Upper lobe of left lung (tissue), 6 donors: ENCODE measurements at regions not wholly inside any gene's neighbourhood (a gene's known extent, or its start where the extent isn't known, plus 50 kb on each side); places are given as distances from the start of the nearest gene placed in this dataset.

Experiments used
- ATAC-seq, 2 donors: fragments of 200-7000 bp; cut with Tn5 transposase; one replicate each; pipeline ENCODE4 v1.9.1; 2022; ENCODE audit warnings: mild to moderate bottlenecking in 2 of 2, moderate library complexity in 2 of 2; ENCODE audit not compliant: low FRiP score in 2 of 2
- DNase-seq, 2 donors: peaks; one replicate each; pipeline ENCODE4 v3.0.0-alpha.2; 2019 to 2020
- H3K27ac ChIP-seq, 4 donors: fragments of 200-600 bp; sonication (generic); one replicate each; pipeline ENCODE4 v1.5.1; 2016 to 2019
- H3K27me3 ChIP-seq, 4 donors: fragments of 200-600 bp; sonication (generic); one replicate each; pipeline ENCODE4 v1.5.1; 2017 to 2019
- H3K36me3 ChIP-seq, 4 donors: fragments of 200-600 bp; sonication (generic); one replicate each; pipeline ENCODE4 v1.5.1; 2016 to 2019
- H3K4me1 ChIP-seq, 4 donors: fragments of 200-600 bp; sonication (generic); one replicate each; pipeline ENCODE4 v1.5.1; 2018 to 2019
- H3K4me3 ChIP-seq, 4 donors: fragments of 200-600 bp; sonication (generic); one replicate each; pipeline ENCODE4 v1.5.1; 2017 to 2019; ENCODE audit warnings: mild to moderate bottlenecking in 2 of 4, moderate library complexity in 1 of 4
- H3K9me3 ChIP-seq, 4 donors: fragments of 200-600 bp; sonication (generic); one replicate each; pipeline ENCODE4 v1.5.1; 2018 to 2019
- EP300 ChIP-seq, 4 donors: sonication (generic); formaldehyde crosslinking; IDR thresholded peaks; one replicate each; pipeline ENCODE4 v1.5.1; 2017; ENCODE audit warnings: antibody characterized with exemption in 4 of 4, control low read depth in 2 of 4
- POLR2A ChIP-seq, 4 donors: fragments of 450-650 bp; IDR thresholded peaks; one replicate each; pipeline ENCODE4 v1.5.1; 2016 to 2017; ENCODE audit warnings: antibody characterized with exemption in 4 of 4, mild to moderate bottlenecking in 2 of 4
- POLR2AphosphoS5 ChIP-seq, 2 donors: sonication (generic); formaldehyde crosslinking; IDR thresholded peaks; one replicate each; pipeline ENCODE4 v1.5.1; 2017; ENCODE audit warnings: antibody characterized with exemption in 2 of 2
- WGBS, 2 donors: methylation state at CpG; one replicate each; pipeline ENCODE4 v1.1.5; 2017 to 2018; 5-methylcytosine and 5-hydroxymethylcytosine counted together
- TF ChIP-seq, protein P1 (sequence below), 6 experiments: fragments of 450-650 bp in 4 of 6; fragments of 200-600 bp in 2 of 6; sonication (generic) in 2 of 6; IDR thresholded peaks; one replicate each; pipeline ENCODE4 v1.5.1; 2016 to 2019; ENCODE audit warnings: antibody characterized with exemption in 6 of 6
- donor health status: DM: no; HTN: no; CAD: no; lungs with moderate emphysema.
- donor health status: DM: no; HTN: yes; CAD: no; lungs with severe emphysema.

DNA sequence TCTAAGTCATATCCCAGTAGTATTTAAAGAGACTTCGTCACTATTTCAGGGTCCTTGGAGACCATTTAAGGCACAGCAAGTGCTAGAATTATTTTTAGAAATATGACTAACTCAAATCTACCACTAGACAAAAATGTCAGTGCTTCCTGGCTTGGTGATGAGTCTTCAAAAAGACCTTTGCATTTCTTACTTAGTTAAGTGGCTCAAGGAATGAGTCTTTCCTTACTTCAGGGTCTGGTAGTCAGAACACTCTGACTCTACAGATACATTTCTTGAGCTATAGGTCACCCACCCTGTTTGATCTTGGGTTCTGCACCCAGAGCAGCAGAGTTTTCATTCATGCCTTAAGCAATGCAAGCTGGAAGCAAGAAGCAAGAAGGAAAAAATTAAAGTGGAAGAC lies 191.0 kb upstream of the HTR2A start:
- TF ChIP-seq EP300 (IDR thresholded peaks at IDR 0.05): no peak
- no peak for TF ChIP-seq POLR2A (IDR thresholded peaks at IDR 0.05)
- TF ChIP-seq, protein P1, sequence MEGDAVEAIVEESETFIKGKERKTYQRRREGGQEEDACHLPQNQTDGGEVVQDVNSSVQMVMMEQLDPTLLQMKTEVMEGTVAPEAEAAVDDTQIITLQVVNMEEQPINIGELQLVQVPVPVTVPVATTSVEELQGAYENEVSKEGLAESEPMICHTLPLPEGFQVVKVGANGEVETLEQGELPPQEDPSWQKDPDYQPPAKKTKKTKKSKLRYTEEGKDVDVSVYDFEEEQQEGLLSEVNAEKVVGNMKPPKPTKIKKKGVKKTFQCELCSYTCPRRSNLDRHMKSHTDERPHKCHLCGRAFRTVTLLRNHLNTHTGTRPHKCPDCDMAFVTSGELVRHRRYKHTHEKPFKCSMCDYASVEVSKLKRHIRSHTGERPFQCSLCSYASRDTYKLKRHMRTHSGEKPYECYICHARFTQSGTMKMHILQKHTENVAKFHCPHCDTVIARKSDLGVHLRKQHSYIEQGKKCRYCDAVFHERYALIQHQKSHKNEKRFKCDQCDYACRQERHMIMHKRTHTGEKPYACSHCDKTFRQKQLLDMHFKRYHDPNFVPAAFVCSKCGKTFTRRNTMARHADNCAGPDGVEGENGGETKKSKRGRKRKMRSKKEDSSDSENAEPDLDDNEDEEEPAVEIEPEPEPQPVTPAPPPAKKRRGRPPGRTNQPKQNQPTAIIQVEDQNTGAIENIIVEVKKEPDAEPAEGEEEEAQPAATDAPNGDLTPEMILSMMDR (IDR thresholded peaks at IDR 0.05): no peak
- no peak for TF ChIP-seq POLR2AphosphoS5 (IDR thresholded peaks at IDR 0.05)
- no peak for ATAC-seq
- no peaks in the 10 kb centered on the region for H3K9me3 ChIP-seq
- no peak for DNase-seq
- 63 to 72% methylated on average over 1 of the region's 1 CpG for WGBS, 2 donors
- no peak overlapping the region for H3K4me3 ChIP-seq
- no peak overlapping the region for H3K27ac ChIP-seq
- H3K4me1 ChIP-seq: no peaks in the 10 kb centered on the region
- no peaks in the 10 kb centered on the region for H3K27me3 ChIP-seq
- no peaks in the 10 kb centered on the region for H3K36me3 ChIP-seq

DNA sequence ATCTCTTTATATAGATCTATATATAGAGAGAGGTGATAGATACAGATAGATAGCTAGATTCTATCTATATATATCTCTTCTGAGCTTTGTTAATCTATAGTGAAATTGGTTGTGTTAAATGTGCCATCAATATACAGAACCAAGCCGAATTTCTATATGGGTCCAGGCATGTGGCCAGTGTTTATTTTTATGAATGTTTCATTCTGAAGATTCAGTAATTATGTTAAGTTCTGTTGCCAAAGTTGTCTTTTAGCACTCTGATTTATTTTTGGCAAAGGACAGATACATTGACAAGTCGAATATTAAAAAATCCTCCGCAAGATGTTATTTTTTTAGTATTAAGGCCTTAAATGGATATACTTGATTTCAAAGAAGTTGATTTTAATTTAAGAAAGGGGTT lies 190.4 kb upstream of the HTR2A start:
- ATAC-seq: no peak
- Histone ChIP-seq H3K9me3 (no peaks in the 10 kb centered on the region), H3K4me3 (no peak overlapping the region), H3K27me3 (no peaks in the 10 kb centered on the region), H3K4me1 (no peaks in the 10 kb centered on the region), H3K36me3 (no peaks in the 10 kb centered on the region), H3K27ac (no peak overlapping the region)
- WGBS, 2 donors: 83 to 86% methylated on average over 3 of the region's 3 CpGs
- TF ChIP-seq POLR2A (IDR thresholded peaks at IDR 0.05): no peak
- no peak for TF ChIP-seq POLR2AphosphoS5 (IDR thresholded peaks at IDR 0.05)
- TF ChIP-seq, protein P1 (IDR thresholded peaks at IDR 0.05): no peak
- TF ChIP-seq EP300 (IDR thresholded peaks at IDR 0.05): no peak
- DNase-seq: no peak

DNA sequence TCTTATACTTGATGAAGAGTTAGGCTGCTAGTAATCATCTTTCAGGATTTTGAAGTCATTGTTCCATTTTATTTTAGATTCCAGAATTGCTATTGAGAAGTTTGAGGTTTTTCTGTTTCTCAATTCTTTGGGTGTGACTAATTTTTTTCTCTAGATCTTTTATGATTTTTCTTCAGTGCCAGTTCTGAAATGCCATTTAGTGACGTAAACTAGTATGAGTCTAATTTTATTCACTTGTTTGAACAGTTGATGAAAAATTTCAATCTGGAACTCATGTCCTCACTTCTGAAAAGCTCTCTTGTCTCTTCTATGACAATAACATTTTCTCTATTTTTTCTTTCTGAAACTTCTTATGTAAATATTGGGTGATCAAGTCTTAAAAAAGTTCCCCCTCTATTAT lies 188.5 kb upstream of the HTR2A start:
- Histone ChIP-seq H3K27me3 (no peaks in the 10 kb centered on the region), H3K36me3 (no peaks in the 10 kb centered on the region), H3K27ac (no peak overlapping the region), H3K4me3 (no peak overlapping the region), H3K9me3 (no peaks in the 10 kb centered on the region), H3K4me1 (no peaks in the 10 kb centered on the region)
- WGBS, 2 donors: 77 to 81% methylated on average over 1 of the region's 1 CpG
- DNase-seq: no peak
- ATAC-seq: no peak
- no peak for TF ChIP-seq EP300 (IDR thresholded peaks at IDR 0.05)
- no peak for TF ChIP-seq POLR2A (IDR thresholded peaks at IDR 0.05)
- TF ChIP-seq, protein P1 (IDR thresholded peaks at IDR 0.05): no peak
- no peak for TF ChIP-seq POLR2AphosphoS5 (IDR thresholded peaks at IDR 0.05)

DNA sequence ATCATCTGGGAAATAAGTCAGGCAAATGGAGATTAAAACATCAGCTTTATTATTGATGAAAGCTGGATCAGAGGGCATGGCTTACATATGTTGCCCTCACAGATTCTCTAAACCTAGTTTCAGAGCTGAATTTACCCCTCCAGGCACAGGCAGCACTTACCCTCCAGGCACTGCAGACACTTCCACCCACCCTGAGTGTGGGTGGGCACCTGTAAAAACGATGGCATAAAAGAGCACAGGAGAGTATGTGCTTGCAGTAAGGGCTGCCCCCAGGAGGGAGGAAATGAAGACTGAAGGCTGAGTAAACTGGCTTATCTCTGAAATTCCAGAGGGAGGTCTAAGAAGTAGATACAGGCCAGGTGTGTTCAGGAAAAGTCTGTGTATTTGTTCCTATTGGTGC lies 185.0 kb upstream of the HTR2A start:
- WGBS, 2 donors: 12 to 14% methylated on average over 1 of the region's 1 CpG
- TF ChIP-seq, protein P1 (IDR thresholded peaks at IDR 0.05): no peak
- no peak for TF ChIP-seq EP300 (IDR thresholded peaks at IDR 0.05)
- no peak for TF ChIP-seq POLR2AphosphoS5 (IDR thresholded peaks at IDR 0.05)
- TF ChIP-seq POLR2A (IDR thresholded peaks at IDR 0.05): no peak
- H3K27ac ChIP-seq: no peak overlapping the region
- ATAC-seq (no peak), DNase-seq (no peak)
- H3K36me3 ChIP-seq: no peaks in the 10 kb centered on the region
- no peaks in the 10 kb centered on the region for H3K9me3 ChIP-seq
- H3K4me3 ChIP-seq: no peak overlapping the region
- no peaks in the 10 kb centered on the region for H3K4me1 ChIP-seq
- H3K27me3 ChIP-seq: no peaks in the 10 kb centered on the region

DNA sequence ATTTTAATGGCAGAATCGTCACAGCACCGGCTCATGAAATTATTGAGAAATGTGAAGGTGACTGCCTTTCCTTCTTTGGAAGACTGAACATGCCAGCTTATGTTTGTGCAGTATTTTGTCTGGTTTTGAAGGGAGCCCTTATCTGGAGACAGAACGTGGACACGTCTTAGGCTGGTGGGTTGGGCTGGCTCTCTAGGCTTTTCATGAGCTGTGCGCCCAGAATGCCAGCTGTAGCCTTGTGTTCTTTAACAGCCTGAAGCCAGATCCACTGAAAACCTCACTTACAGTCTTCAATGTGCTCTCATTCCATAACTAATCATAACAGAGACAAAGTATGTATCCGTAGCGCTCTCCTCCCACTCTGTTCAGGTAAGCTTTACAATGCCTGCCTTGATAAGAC lies 184.4 kb upstream of the HTR2A start:
- ATAC-seq (no peak), DNase-seq (no peak)
- WGBS, 2 donors: 67 to 70% methylated on average over 7 of the region's 7 CpGs
- Histone ChIP-seq H3K9me3 (no peaks in the 10 kb centered on the region), H3K36me3 (no peaks in the 10 kb centered on the region), H3K4me3 (no peak overlapping the region), H3K27ac (no peak overlapping the region), H3K4me1 (no peaks in the 10 kb centered on the region), H3K27me3 (no peaks in the 10 kb centered on the region)
- TF ChIP-seq, protein P1 (IDR thresholded peaks at IDR 0.05): no peak
- TF ChIP-seq POLR2A (IDR thresholded peaks at IDR 0.05) (no peak), EP300 (IDR thresholded peaks at IDR 0.05) (no peak), POLR2AphosphoS5 (IDR thresholded peaks at IDR 0.05) (no peak)
